CD4-positive, alpha-beta T cell treated with Interleukin-4 for 4 hours (primary cell): ENCODE measurements at regions not wholly inside any gene's neighbourhood (a gene's known extent, or its start where the extent isn't known, plus 50 kb on each side); places are given as distances from the start of the nearest gene placed in this dataset.

ENCODE experiments used
- DNase-seq: peaks from one replicate; pipeline ENCODE4 v3.0.0-alpha.2; 2020

GRCh38 chr15:39095218-39095879, 485.5 kb upstream of the THBS1 start:
- DNase-seq, result no peak

- DNase-seq, result no peak
These were observed 484.2 kb upstream of the THBS1 start for GRCh38 chr15:39096608-39097205.

- DNase-seq, result no peak
These were observed 481.4 kb upstream of the THBS1 start for GRCh38 chr15:39099524-39099923.

DNA sequence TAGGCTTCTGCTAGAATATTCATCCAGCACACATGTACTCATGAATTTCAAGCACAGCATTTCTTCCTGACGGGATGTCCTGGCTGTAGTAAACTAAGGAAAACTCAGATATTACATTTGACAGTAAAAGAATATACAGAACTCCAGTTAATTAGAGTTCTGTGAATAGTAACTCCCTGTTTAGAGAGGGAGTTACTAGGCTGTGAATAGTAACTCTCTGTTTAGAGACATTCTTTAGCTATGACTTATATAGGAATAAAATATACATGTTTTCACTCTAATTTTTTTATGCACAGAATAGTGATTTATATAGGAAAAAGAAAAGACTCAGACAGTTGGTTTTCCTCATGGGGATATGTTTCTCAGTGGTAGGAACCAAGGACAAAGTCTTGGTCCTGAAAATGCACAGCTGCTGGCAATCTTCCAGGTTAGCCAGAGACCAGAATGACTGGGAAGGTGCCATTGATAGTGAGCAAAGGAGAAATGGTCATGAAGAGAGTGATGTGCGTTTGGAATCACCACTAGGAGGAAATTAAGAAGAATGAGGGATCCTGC, 480.7 kb upstream of the THBS1 start:
- DNase-seq, result no peak

DNA sequence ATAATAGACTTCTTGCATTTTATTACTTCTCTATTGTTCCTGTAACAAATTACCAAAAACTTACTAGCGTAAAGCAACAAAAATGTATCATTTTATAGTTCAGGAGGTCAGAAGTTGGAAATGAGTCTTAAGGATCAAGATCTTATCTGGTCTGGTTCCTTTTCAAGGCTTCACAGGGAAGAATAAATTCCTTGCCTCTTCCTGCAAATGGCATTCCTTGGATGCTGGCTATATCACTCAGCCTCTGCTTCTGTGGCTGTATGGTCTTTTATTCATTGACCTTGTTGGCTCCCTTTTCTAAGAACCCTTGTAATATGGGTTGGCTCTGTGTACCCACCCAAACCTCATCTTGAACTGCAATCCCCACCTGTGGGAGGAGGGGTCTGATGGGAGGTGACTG, 478.4 kb upstream of the THBS1 start:
- no peak for DNase-seq

DNA sequence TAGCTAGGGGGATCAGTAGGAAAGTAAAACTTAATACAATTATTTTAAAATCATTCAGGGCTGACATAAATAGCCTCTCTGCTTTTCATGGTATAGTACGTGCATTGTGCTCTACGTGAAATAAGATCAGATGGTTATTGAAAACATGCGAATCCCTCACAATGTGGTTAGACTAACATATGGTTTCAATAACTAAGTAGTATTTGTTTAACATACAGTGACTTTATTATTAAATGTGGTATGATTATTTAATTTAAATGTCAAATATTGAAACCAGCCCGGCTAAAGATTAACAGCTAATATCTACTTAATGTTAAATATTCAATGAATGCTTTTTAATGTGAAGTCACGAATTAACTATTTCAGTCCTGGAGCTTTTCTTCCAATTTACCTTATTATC, 473.9 kb upstream of the THBS1 start:
- no peak for DNase-seq

- DNase-seq, result no peak
These were observed 472.9 kb upstream of the THBS1 start for GRCh38 chr15:39108021-39108420.

- no peak for DNase-seq
These were observed 470.5 kb upstream of the THBS1 start for GRCh38 chr15:39110336-39110735.

DNA sequence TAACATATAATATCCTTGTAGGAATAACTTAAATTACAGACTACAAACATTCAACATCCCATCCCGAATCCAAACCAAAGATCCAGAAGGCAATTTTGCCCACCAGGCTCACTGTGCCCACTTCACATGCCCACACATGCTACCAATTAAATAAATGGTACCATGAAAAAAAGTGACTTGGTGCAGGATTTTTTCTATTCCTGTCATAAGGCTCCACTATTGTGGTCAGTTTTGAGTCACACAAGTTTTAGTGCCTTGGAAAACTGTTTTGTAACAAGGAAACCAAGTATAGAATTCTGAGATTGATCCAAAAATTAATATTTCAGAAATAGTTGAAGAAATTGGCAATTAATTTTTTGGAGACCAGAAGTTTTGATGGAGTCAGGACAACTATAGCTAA, 470.1 kb upstream of the THBS1 start:
- no peak for DNase-seq

- DNase-seq, result no peak
These were observed 467.1 kb upstream of the THBS1 start for GRCh38 chr15:39113741-39114140.

DNA sequence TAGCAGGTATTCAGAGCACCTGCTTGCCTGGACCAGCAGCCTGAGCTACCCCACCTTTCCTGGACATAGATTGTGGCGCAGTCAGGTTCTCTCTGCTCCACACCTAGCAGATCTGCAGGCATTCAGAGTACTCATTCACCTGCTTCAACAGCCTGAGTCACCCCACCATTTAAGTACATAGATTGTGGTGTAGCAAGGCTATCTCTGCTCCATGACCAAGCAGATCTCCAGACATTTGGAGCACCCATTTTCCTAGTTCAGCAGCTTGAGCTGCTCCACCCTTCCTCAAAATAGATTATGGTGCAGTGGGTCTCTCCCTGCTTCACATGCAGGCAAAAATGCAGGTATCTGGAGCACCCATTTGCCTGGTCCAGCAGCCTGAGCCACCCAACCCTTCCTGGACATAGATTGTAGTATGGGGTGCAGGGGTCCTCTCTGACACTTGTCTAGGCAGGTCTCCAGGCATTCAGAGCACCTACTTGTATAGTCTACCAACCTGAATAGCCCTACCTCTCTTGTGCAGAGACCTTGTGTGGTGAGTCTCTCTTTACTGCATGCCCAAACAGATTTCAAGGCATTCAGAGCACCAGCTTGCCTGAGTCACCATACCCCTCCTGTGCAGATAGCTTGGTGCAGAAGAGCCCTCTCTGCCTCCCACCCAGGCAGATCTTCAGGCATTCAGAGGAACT, 466.0 kb upstream of the THBS1 start:
- DNase-seq, result no peak

DNA sequence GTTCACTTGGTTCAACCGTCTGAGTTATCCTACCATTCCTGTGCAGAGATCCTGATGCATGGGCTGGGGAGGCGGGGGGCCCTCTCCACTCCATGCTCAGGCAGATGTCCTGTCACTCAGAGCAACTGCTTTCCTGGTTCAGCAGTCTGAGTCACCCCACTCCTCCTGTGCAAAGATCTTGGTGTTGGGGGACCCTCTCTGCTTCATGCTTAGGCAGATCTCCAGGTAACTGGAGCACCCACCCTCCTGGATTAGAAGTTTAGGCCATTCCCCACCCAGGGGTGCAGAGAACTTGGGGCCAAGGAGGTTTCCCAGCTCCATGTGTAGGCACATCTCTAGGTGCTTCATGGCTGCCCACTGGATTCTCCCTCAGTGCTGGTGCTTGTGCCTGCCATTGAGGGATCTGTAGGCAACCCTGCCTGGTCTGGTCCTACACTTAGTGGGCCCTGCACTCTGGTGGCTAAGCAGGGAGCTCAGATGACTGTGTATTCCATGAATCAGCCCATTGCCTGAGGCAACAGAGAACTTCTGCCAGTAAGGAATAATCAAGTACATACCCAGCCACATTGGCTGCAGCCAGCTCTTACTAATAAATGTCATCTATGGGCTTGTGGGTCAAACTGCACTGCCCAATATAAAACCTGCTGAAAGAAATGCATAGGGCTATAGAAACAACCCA, 465.4 kb upstream of the THBS1 start:
- DNase-seq, result no peak

GRCh38 chr15:39118510-39118909, 462.4 kb upstream of the THBS1 start:
- DNase-seq, result no peak

GRCh38 chr15:39124155-39124552, 456.7 kb upstream of the THBS1 start:
- DNase-seq, result no peak

DNA sequence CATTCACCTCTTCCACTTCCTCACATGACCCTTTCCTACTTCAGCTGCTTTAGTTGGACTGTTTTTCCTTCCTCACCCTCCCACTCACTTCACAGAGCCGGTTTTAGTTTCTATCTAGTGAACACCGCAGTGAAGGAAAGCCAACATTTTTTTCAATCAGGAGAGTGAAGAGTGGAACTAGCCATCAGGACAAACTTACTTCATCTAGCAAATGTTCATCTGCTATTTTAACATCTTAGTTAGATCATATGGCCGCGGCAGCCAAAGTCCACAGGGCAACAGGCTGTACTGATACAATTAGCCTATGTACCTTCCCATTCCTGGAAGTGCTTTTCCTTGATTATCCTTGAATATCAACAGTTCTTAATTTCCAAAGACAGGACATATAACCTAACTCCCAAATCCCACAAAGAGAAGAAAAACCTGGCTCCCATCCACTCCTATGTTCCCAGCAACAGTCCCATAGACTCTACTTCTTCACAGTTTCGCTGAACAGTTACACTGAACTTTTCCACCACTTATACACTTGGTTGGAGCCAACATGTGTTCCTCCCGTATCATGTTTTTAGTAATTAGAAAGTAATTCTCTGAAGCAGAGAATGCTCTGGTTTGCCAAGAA, 456.2 kb upstream of the THBS1 start:
- no peak for DNase-seq

GRCh38 chr15:39125226-39125625, 455.7 kb upstream of the THBS1 start:
- DNase-seq, result no peak

DNA sequence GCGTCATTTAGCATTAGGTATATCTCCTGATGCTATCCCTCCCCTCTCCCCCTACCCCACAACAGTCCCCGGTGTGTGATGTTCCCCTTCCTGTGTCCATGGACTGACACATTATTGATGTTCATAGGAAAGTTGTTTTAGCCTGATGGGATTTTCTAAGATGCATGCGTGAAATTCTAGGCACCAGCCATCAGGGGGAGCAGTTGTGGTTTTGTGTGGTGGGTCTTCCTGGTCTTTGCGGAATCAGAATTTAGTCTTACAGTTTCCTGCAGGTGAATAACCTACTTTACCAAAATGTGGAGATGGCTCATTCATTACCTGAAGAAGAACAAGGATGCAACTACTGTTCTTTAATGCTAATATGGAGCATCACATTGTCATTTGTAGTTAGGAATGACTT, 455.0 kb upstream of the THBS1 start:
- DNase-seq, result peak; percentile 29

DNA sequence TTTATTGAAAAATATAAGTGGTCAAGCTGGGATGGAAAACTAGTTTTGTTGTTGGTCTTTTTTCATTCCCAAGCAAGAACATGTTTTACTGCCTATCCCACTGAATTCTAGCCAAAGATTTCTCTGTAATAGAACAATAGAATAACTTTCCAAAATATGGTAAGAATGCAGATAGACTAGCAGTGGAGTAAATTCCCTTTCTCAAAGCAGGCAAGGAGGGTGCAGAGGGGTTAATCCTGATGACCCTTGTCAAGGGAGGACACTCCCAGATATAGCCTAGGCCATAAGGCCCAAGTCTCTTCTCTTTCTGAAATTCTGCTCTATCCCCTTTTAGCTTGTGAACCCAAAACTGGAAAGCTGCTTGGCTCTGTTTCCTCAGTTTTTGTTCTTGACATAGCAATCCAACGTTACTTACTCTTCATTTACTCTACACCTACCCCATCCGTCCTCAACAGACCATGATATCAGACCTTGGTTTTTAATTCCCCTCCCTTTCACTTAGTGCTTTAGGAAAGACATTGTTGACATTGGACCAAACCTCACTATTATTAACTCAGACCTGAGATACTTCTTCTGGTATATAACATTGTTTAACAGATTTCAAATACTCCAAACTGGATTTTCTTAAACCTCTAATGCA, 453.6 kb upstream of the THBS1 start:
- no peak for DNase-seq

GRCh38 chr15:39127925-39128617, 452.8 kb upstream of the THBS1 start:
- no peak for DNase-seq

GRCh38 chr15:39128746-39129145, 452.1 kb upstream of the THBS1 start:
- no peak for DNase-seq

GRCh38 chr15:39130556-39131379, 450.1 kb upstream of the THBS1 start:
- DNase-seq, result no peak
